Transverse colon (tissue), 4 donors: ENCODE measurements at regions not wholly inside any gene's neighbourhood (a gene's known extent, or its start where the extent isn't known, plus 50 kb on each side); places are given as distances from the start of the nearest gene placed in this dataset.

ENCODE experiments used
- DNase-seq: peaks from one replicate; pipeline ENCODE4 v3.0.0-alpha.2; 2019
- H3K27ac ChIP-seq, 4 donors: fragments of 200-600 bp; sonication (generic); 2 replicates each; pipeline ENCODE4 v1.5.1; 2016 to 2018; ENCODE audit warnings: inconsistent platforms in 4 of 4
- H3K27me3 ChIP-seq: fragments of 200-600 bp; sonication (generic); 2 replicates; pipeline ENCODE4 v1.5.1; 2017; ENCODE audit warnings: inconsistent platforms
- H3K36me3 ChIP-seq, 4 donors: fragments of 200-600 bp; sonication (generic); 2 replicates each; pipeline ENCODE4 v1.5.1; 2017 to 2019; ENCODE audit warnings: inconsistent platforms in 4 of 4
- H3K4me1 ChIP-seq, 4 donors: fragments of 200-600 bp; sonication (generic); 2 replicates each; pipeline ENCODE4 v1.5.1; 2017 to 2020; ENCODE audit warnings: inconsistent platforms in 4 of 4
- H3K4me3 ChIP-seq, 4 donors: fragments of 200-600 bp; sonication (generic); 1 replicate in 1 of 4; 2 replicates in 3 of 4; pipeline versions ENCODE4 v1.5.1 to v1.6.1; 2017 to 2019; ENCODE audit warnings: inconsistent platforms in 4 of 4
- H3K9me3 ChIP-seq, 2 donors: fragments of 200-600 bp; sonication (generic); 2 replicates each; pipeline ENCODE4 v1.5.1; 2017 to 2019; ENCODE audit warnings: inconsistent platforms in 2 of 2
- CTCF ChIP-seq, 5 experiments: fragments of 200-600 bp in 3 of 5; fragments of 450-650 bp in 2 of 5; sonication (generic) in 3 of 5; IDR thresholded peaks; 1 replicate in 2 of 5; 2 replicates in 3 of 5; pipeline ENCODE4 v1.5.1; 2016 to 2017; ENCODE audit warnings: antibody characterized with exemption in 5 of 5, inconsistent platforms in 3 of 5, mild to moderate bottlenecking in 2 of 5, moderate library complexity in 1 of 5
- EP300 ChIP-seq: sonication (generic); formaldehyde crosslinking; IDR thresholded peaks from one replicate; pipeline ENCODE4 v1.6.1; 2017; ENCODE audit warnings: antibody characterized with exemption, low read depth
- POLR2A ChIP-seq: fragments of 450-650 bp; IDR thresholded peaks from one replicate; pipeline ENCODE4 v1.6.1; 2016; ENCODE audit warnings: antibody characterized with exemption, mild to moderate bottlenecking, moderate library complexity
- POLR2AphosphoS5 ChIP-seq, 3 donors: sonication (generic); formaldehyde crosslinking; IDR thresholded peaks; one replicate each; pipeline ENCODE4 v1.6.1; 2016; ENCODE audit warnings: antibody characterized with exemption in 3 of 3
- WGBS, 2 donors: methylation state at CpG; one replicate each; pipeline ENCODE4 v1.1.5; 2018; ENCODE audit warnings: low coverage in 1 of 2; 5-methylcytosine and 5-hydroxymethylcytosine counted together
- in situ Hi-C, 4 donors: fragments of 200-750 bp; cut with MboI; loops; one replicate each; pipeline versions ENCODE4 v1.15.0 to v1.15.1; 2017; ENCODE audit warnings: low sequenced_read_pairs in 3 of 4, low pct_ligation_motif_present in 1 of 4, low pct_unique_long_range_greater_than_20kb in 1 of 4
- intact Hi-C: fragments of 100-400 bp; cut with DNase I; formaldehyde crosslinking; loops from one replicate; pipeline ENCODE4 v1.15.1; 2023; ENCODE audit warnings: low total_unique reads

- Histone ChIP-seq H3K27ac (no peak overlapping the region), H3K4me3 (no peak overlapping the region), H3K27me3 (no peaks in the 10 kb centered on the region), H3K4me1 (no peaks in the 10 kb centered on the region), H3K36me3 (no peaks in the 10 kb centered on the region), H3K9me3 (no peaks in the 10 kb centered on the region)
- intact Hi-C loops = no loop called here
- no peak for TF ChIP-seq POLR2AphosphoS5 (IDR thresholded peaks at IDR 0.05)
- no peak for TF ChIP-seq EP300
- no peak for TF ChIP-seq POLR2A
- no peak for TF ChIP-seq CTCF (IDR thresholded peaks at IDR 0.05)
- 67 to 75% methylated on average over 2 to 4 of the region's 4 CpGs for WGBS, 2 donors
- in situ Hi-C loops = no loop called here
- no peak for DNase-seq
Measured at GRCh38 chr10:29223326-29223725, 65.5 kb upstream of the LYZL1 start.

GRCh38 chr10:29224631-29225030 lies 64.2 kb upstream of the LYZL1 start:
- in situ Hi-C loops (no loop called here), intact Hi-C loops (no loop called here)
- no peak for DNase-seq
- WGBS, 2 donors = 67 to 88% methylated on average over 1 of the region's 1 CpG
- no peaks in the 10 kb centered on the region for H3K27me3 ChIP-seq
- H3K27ac ChIP-seq = no peak overlapping the region
- H3K36me3 ChIP-seq = no peaks in the 10 kb centered on the region
- H3K9me3 ChIP-seq = no peaks in the 10 kb centered on the region
- H3K4me1 ChIP-seq = no peaks in the 10 kb centered on the region
- no peak for TF ChIP-seq POLR2AphosphoS5 (IDR thresholded peaks at IDR 0.05)
- TF ChIP-seq POLR2A = no peak
- no peak for TF ChIP-seq CTCF (IDR thresholded peaks at IDR 0.05)
- no peak for TF ChIP-seq EP300
- H3K4me3 ChIP-seq = no peak overlapping the region

GRCh38 chr10:29227201-29227600 lies 61.7 kb upstream of the LYZL1 start:
- 55% methylated on average over 2 of the region's 2 CpGs; no CpG with 5 or more reads in 1 of the 2 donors for WGBS, 2 donors

GRCh38 chr10:29228562-29228961 lies 60.3 kb upstream of the LYZL1 start:
- Histone ChIP-seq H3K27ac (no peak overlapping the region), H3K36me3 (no peaks in the 10 kb centered on the region), H3K4me1 (no peaks in the 10 kb centered on the region), H3K9me3 (no peaks in the 10 kb centered on the region), H3K4me3 (no peak overlapping the region), H3K27me3 (no peaks in the 10 kb centered on the region)
- DNase-seq = no peak
- 73 to 84% methylated on average over 6 of the region's 6 CpGs for WGBS, 2 donors
- in situ Hi-C loops = no loop called here
- TF ChIP-seq POLR2AphosphoS5 (IDR thresholded peaks at IDR 0.05) (no peak), POLR2A (no peak), CTCF (IDR thresholded peaks at IDR 0.05) (no peak), EP300 (no peak)
- intact Hi-C loops = no loop called here

More at GRCh38 chr10:29227201-29227600, 61.7 kb upstream of the LYZL1 start:
- no peaks in the 10 kb centered on the region for H3K9me3 ChIP-seq
- no peak for TF ChIP-seq EP300
- no peak for TF ChIP-seq CTCF (IDR thresholded peaks at IDR 0.05)
- TF ChIP-seq POLR2AphosphoS5 (IDR thresholded peaks at IDR 0.05) = no peak
- no peak for TF ChIP-seq POLR2A
- H3K27ac ChIP-seq = no peak overlapping the region
- no peak for DNase-seq
- no peaks in the 10 kb centered on the region for H3K27me3 ChIP-seq
- H3K36me3 ChIP-seq = no peaks in the 10 kb centered on the region
- intact Hi-C loops = no loop called here
- in situ Hi-C loops = no loop called here
- no peaks in the 10 kb centered on the region for H3K4me1 ChIP-seq
- no peak overlapping the region for H3K4me3 ChIP-seq
